ENCODE measurements at regions not wholly inside any gene's neighbourhood (a gene's known extent, or its start where the extent isn't known, plus 50 kb on each side); places are given as distances from the start of the nearest gene placed in this dataset.

DNA sequence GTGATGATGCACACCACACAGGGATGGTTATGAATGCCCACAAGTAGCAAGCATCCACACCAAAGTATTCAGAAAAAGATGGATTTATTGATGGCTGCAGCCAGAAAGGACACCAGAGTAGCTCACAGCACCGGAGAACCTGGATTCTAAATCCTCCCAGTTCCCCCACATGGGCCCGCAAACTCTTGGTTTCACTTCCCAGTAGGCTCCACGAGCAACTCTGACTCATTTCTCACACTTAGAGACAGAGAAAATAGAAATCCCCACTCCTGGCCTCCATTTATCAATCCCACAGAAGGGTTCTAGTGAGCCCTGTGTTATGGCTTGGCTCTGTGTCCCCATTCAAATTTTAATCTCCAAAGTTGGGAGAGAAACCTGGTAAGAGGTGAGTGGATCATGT lies 426.7 kb upstream of the MYT1L start:
- intact Hi-C loops (cut with micrococcal nuclease; ENCODE audit: unreplicated experiment), result no loop called here
- Histone ChIP-seq H3K79me2 (ENCODE audit: low read depth) (no peaks in the 10 kb centered on the region), H3K9me2 (ENCODE audit: insufficient read depth) (no peaks in the 10 kb centered on the region), H3K36me3 (ENCODE audit: low read depth) (no peaks in the 10 kb centered on the region), H2AFZ (no peak overlapping the region), H3K4me2 (no peak overlapping the region), H3K4me3 (no peak overlapping the region), H3F3A (ENCODE audit: insufficient read depth, low read depth) (no peaks in the 10 kb centered on the region), H4K20me1 (ENCODE audit: insufficient read depth) (0 out of 2 replicates have a peak, but pooled peaks cover 6% of the 10 kb centered on the region), H3K27ac (no peak overlapping the region), H3K4me1 (replicated peaks; ENCODE audit: insufficient read depth) (no peaks in the 10 kb centered on the region), H3K9me3 (ENCODE audit: insufficient read depth, low read depth) (no peaks in the 10 kb centered on the region; the same call in none of the 2 replicates), H3K27me3 (ENCODE audit: insufficient read depth, low read depth) (peaks cover 67% of the 10 kb centered on the region)
- CTCF ChIA-PET, result no interaction called here
- no peak for DNase-seq
- TF ChIP-seq EZH2 (IDR thresholded peaks at IDR 0.05; ENCODE audit: low read depth), result no peak
- TF ChIP-seq, protein P1, sequence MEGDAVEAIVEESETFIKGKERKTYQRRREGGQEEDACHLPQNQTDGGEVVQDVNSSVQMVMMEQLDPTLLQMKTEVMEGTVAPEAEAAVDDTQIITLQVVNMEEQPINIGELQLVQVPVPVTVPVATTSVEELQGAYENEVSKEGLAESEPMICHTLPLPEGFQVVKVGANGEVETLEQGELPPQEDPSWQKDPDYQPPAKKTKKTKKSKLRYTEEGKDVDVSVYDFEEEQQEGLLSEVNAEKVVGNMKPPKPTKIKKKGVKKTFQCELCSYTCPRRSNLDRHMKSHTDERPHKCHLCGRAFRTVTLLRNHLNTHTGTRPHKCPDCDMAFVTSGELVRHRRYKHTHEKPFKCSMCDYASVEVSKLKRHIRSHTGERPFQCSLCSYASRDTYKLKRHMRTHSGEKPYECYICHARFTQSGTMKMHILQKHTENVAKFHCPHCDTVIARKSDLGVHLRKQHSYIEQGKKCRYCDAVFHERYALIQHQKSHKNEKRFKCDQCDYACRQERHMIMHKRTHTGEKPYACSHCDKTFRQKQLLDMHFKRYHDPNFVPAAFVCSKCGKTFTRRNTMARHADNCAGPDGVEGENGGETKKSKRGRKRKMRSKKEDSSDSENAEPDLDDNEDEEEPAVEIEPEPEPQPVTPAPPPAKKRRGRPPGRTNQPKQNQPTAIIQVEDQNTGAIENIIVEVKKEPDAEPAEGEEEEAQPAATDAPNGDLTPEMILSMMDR (conservative IDR thresholded peaks at IDR 0.05), result no peak
- no TSS peak for BruUV-seq (replicated peaks)
- POLR2A ChIA-PET (ENCODE audit: unreplicated experiment), result no interaction called here

- TF ChIP-seq, protein P1 (conservative IDR thresholded peaks at IDR 0.05), result no peak
- TF ChIP-seq EZH2 (IDR thresholded peaks at IDR 0.05; ENCODE audit: low read depth), result no peak
- H3F3A ChIP-seq (ENCODE audit: insufficient read depth, low read depth), result no peaks in the 10 kb centered on the region
- POLR2A ChIA-PET (ENCODE audit: unreplicated experiment), result no interaction called here
- H3K4me1 ChIP-seq (replicated peaks; ENCODE audit: insufficient read depth), result no peaks in the 10 kb centered on the region
- H2AFZ ChIP-seq, result no peak overlapping the region
- intact Hi-C loops (cut with micrococcal nuclease; ENCODE audit: unreplicated experiment), result no loop called here
- no peak overlapping the region for H3K4me3 ChIP-seq
- no peaks in the 10 kb centered on the region for H3K9me2 ChIP-seq (ENCODE audit: insufficient read depth)
- no peak overlapping the region for H3K4me2 ChIP-seq
- no peak for DNase-seq
- peaks cover 62% of the 10 kb centered on the region for H3K27me3 ChIP-seq (ENCODE audit: insufficient read depth, low read depth)
- BruUV-seq (replicated peaks), result no TSS peak
- CTCF ChIA-PET, result no interaction called here
- no peaks in the 10 kb centered on the region for H3K79me2 ChIP-seq (ENCODE audit: low read depth)
- H3K9me3 ChIP-seq (ENCODE audit: insufficient read depth, low read depth), result no peaks in the 10 kb centered on the region; the same call in none of the 2 replicates
- 0 out of 2 replicates have a peak, but pooled peaks cover 6% of the 10 kb centered on the region for H4K20me1 ChIP-seq (ENCODE audit: insufficient read depth)
- no peaks in the 10 kb centered on the region for H3K36me3 ChIP-seq (ENCODE audit: low read depth)
- H3K27ac ChIP-seq, result no peak overlapping the region
Observed at GRCh38 chr2:2756886-2757285, 425.8 kb upstream of the MYT1L start.

DNA sequence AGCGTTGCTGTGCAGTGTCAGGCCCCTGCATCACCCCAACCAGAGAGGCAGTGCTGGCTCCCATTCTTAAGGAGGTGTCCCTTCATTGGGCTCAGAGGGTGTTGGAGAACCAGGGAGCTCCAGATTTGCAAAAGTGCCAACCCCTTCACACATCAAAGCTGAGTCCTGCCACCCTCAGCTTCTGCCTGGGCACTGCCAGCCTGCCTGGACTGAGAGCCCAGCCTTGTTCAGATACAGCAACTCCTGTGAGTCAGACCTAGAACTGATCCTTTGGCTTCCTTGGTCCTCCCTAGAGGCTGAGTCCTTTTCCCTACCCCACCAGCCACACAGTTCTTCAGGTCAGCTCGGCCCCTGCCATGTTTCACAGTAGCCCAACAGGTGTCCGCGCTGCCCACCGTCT lies 424.9 kb upstream of the MYT1L start:
- Histone ChIP-seq H2AFZ (no peak overlapping the region), H3K36me3 (ENCODE audit: low read depth) (no peaks in the 10 kb centered on the region), H3K4me2 (no peak overlapping the region), H3K9me3 (ENCODE audit: insufficient read depth, low read depth) (no peaks in the 10 kb centered on the region; the same call in none of the 2 replicates), H3K79me2 (ENCODE audit: low read depth) (no peaks in the 10 kb centered on the region), H3K4me1 (replicated peaks; ENCODE audit: insufficient read depth) (no peaks in the 10 kb centered on the region), H3K27ac (no peak overlapping the region), H3F3A (ENCODE audit: insufficient read depth, low read depth) (no peaks in the 10 kb centered on the region), H4K20me1 (ENCODE audit: insufficient read depth) (0 out of 2 replicates have a peak, but pooled peaks cover 6% of the 10 kb centered on the region), H3K27me3 (ENCODE audit: insufficient read depth, low read depth) (peaks cover 58% of the 10 kb centered on the region), H3K9me2 (ENCODE audit: insufficient read depth) (no peaks in the 10 kb centered on the region), H3K4me3 (no peak overlapping the region)
- no TSS peak for BruUV-seq (replicated peaks)
- no peak for DNase-seq
- intact Hi-C loops (cut with micrococcal nuclease; ENCODE audit: unreplicated experiment), result no loop called here
- TF ChIP-seq EZH2 (IDR thresholded peaks at IDR 0.05; ENCODE audit: low read depth), result no peak
- TF ChIP-seq, protein P1 (conservative IDR thresholded peaks at IDR 0.05), result no peak
- ChIA-PET CTCF (no interaction called here), POLR2A (ENCODE audit: unreplicated experiment) (no interaction called here)

Measured in PC-9 (cell line).